ENCODE measurements at regions not wholly inside any gene's neighbourhood (a gene's known extent, or its start where the extent isn't known, plus 50 kb on each side); places are given as distances from the start of the nearest gene placed in this dataset.

GRCh38 chr10:62453274-62453673, 79.1 kb downstream of the ZNF365 start:
- DNase-seq = no peak

- DNase-seq = no peak
Observed at GRCh38 chr10:62454687-62455397, 80.7 kb downstream of the ZNF365 start.

DNA sequence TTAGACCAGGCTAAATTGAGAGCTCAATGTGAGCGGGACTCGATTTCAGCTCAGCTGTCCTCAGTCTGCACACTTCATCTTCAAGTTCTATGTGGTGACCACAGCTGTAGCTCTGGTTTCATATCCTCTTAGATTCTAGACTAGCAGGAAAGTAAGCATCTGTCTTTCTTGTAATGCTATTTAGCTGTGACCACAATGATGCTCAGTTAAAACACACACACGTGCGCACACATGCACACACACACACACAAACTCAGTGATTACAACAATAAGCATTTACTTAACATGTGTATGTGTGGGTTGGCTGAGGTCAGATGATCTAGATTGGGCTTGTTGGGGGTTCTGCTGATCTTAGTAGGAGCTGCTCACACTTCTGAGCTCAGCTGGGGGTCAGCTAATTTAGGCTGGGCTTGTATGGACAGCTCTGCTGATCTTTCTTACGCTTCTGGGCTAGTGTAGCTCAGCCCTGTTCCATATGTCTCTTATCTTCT, 82.5 kb downstream of the ZNF365 start:
- DNase-seq = no peak

- DNase-seq = no peak
Observed at GRCh38 chr10:62457196-62457595, 83.0 kb downstream of the ZNF365 start.

DNA sequence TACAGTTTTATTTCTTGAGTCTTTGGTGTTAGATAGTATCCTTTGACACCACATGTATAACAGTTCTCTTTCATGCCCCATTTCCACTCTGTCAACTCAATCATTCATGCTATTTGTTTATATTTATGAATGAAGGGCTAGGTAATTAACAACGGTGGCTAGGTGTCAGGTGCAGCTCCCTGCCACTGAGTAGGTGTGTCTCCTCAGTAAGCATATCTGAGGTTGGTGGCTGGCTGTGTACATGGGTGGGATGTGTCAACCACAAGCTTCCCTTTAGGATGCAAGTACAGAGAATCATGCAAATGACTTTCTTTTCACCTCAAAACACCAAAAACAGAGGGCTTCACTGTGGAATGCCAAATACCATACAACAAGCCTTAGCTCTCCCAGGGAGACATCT, 83.4 kb downstream of the ZNF365 start:
- no peak for DNase-seq

DNA sequence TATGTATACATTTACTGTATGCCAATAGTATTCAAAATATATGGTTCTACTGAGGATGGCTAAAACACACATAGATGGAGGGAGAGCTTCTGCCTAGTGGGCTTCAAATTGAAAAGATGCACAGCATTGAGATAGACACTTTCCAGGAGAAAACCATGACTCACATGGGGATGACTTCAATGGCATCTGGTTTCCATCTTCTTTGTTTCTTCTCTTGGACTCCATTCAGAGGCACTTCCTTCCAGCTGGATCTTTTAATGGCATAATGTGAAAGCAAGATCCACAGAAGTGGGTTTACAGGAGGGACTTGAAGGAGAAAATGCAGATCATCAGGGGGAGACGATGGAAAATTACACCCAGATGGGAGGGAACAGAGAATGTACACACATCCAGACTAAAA, 84.9 kb downstream of the ZNF365 start:
- no peak for DNase-seq

GRCh38 chr10:62459500-62459899, 85.3 kb downstream of the ZNF365 start:
- DNase-seq = no peak

- DNase-seq = no peak
Observed at GRCh38 chr10:62460393-62460792, 86.2 kb downstream of the ZNF365 start.

DNA sequence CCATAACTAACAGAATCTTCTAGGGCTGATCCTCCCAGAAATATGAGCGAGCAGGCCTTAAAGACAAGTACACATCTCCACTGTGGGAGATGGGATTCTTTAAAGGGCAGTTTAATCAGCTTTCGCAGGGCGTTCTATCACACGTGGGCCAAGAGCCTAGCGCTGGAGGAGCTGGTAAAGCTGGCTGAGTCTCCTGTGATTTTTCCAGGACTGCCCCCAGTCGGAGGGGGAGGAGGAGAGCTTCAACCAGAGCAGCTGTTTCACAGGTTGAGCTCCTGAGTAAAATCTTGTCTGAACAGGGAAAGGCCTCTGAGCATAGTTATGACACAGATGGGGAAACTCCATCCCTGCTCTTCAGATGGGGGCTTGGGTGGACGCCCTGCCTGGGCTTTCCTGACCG, 87.0 kb downstream of the ZNF365 start:
- no peak for DNase-seq

DNA sequence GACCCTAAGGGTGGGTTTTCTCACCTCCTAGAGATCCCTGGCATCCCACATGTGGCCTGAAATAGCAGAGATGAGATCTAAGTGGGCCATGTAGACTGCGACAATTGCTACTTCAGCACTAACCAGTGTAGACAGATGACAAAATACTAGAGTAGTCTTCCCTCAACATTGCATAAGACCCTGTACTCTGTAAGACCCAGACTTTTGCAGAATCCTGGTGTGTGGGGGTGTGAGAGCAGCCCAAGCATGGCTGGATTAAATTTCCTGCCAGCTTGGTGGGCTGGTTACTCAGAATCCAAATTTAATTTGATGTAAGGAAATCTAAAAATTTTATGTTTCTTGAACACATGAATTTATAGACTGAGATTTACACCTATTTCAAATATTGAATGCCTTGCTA, 88.3 kb downstream of the ZNF365 start:
- no peak for DNase-seq

- DNase-seq = no peak
Observed at GRCh38 chr10:62463364-62463763, 89.2 kb downstream of the ZNF365 start.

- DNase-seq = no peak
Observed at GRCh38 chr10:62464308-62464707, 90.1 kb downstream of the ZNF365 start.

DNA sequence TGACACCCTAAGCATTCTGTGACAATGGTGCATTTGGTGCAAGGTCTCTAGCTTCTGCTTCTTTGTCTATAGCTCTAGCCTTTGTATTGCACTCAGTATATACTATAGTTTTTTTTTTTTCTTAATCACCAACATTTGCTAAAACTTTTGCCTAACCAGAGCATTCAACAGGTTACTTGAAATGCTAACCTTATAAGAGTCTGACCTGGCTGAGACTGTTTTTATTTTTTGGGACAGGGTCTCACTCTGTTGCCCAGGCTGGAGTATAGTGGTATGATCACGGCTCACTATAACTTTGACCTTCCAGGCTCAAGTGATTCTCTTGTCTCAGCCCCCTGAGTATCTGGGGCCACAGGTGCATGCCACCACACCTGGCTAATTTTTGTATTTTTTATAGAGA, 92.4 kb downstream of the ZNF365 start:
- no peak for DNase-seq

DNA sequence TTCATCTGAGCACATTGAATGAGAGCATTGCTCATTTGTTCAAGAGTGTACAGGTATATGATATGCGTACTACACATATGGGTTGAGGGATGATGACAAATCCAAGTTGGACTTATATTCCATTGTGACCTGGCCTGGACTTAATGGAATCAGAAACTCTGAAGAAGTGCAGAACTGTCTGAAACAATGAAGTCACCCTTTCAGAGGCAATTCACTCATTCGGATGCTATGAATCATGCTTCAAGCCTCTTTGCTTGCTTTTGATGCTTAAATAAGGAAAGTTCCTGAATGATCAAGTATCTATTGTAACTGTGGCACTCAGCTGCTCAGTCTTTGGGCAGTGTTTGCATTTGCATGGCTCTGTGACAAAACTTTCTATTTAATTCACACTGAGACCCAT, 93.4 kb downstream of the ZNF365 start:
- no peak for DNase-seq

GRCh38 chr10:62471711-62472110, 97.5 kb downstream of the ZNF365 start:
- DNase-seq = no peak

DNA sequence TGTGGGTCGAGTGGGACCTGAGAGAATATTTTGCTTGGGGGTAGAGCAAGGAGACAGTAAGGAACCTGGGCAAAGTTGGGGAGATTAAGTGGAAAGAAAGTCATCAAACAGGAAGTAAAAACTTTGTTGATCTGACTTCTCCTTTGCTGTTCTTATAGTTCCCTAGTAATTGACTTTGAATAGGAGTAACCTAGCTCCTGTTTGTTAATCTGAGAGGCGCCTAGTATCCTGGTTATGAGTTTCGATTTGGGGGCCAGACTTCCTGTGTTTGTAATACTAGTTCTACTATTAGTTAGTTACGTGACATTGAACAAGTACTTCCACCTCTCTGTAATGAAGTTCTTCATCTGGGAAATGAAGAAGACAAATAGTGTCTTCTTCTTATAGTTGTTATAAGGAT, 99.1 kb downstream of the ZNF365 start:
- DNase-seq = no peak

DNA sequence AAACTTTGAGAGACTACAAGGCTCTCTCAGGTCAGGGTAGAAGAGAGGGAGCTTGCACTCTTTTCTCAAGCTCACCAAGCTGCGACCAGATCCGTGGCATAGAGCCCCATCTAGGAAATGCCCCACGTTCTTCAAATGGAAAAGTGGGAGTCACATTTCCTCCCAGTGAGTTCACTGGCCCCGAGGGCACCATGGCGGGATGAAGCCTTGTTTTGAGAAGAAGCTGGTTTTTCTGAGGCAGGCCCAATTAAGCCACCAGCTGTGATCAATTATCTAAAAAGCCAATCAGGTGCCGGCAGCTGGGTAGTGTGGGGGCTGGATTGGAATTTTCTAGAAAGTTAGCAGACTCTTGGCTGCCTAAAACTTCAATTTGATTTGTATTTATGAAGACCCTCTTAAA, 101.4 kb downstream of the ZNF365 start:
- no peak for DNase-seq

- no peak for DNase-seq
Observed at GRCh38 chr10:62479523-62479922, 105.4 kb downstream of the ZNF365 start.

DNA sequence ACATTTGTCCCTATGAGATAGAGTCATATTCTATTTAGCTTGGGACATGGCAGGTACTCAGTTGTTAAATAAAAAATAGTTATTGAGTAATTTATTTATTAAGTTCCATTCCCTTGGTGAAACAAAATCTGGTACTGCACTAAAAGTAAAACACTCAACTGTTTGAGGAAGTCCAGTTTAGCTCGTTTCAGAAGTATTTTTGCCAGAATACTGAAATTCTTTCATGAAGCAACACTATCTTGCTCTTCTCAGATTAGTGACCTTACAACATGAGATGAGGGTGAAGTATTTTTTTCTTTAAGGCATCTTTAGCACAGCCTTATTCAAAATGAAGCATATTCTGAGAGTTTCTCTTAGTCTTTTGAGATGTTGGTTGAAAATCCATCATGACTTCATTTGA, 106.0 kb downstream of the ZNF365 start:
- DNase-seq = no peak

DNA sequence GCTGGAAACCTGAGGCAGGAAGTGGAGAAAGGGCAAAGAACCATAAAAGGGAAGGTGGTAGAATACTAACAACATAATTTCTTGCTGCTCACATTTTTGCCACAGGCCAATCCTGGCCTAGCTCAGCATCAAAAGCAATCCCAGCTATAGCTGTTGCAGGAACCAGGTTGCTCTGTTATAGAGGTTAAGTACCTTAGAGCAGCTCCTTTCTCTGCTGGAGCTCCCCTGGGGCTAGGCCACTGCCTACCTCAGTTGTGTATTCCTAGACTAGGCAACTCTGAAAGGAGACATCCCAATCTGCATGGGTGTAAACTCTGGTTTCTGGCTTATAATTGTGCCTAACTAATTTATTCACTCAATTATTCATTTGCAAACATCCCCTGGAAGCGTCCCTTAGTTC, 108.4 kb downstream of the ZNF365 start:
- no peak for DNase-seq

- DNase-seq = no peak
Observed at GRCh38 chr10:62491597-62491996, 117.4 kb downstream of the ZNF365 start.

DNA sequence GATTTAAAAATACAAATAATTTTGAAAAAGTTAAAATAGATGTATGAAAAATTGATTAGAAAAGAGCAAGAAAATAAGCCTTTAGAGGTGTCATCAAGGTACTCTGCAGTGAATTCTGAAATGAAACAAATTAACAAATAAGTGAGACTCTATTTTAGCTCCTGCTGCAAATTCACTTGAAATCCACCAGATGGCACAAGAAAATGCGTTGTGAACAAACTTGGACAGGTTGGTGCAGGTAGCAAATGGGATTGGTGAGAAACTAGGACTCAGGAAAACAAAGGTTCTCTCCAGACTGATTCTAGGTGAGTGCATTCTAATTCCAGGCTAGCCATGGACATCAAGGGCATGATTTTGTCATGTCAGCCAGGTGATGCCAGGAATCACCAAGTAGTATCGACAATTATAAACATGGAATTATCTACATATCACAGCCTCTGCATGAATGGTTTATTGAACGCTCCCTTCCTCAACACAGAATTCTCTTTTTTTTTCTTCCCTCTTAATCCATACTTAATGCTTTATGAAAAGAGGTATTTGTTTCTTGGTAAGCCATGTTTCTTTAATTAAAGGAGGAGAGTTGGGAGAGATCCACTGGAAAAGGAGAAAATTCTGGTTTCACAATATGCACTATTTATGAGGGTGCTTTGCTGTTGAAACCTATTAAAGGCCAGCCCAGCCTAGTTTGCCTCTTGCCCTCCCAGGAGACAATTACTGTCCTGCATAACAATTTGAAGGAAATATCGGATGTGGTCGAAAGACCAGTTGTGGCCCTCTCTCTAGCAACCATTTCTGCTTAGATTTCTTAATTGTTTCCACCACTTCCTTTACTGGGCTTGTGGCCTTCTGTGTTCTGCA, 118.1 kb downstream of the ZNF365 start:
- DNase-seq = no peak

- DNase-seq = no peak
Observed at GRCh38 chr10:62492870-62493180, 118.7 kb downstream of the ZNF365 start.

GRCh38 chr10:62496925-62497324, 122.8 kb downstream of the ZNF365 start:
- no peak for DNase-seq

- no peak for DNase-seq
Observed at GRCh38 chr10:62498271-62498670, 124.1 kb downstream of the ZNF365 start.

All from GDM1 (cell line).